Tibial nerve (tissue), 3 donors: ENCODE measurements at regions not wholly inside any gene's neighbourhood (a gene's known extent, or its start where the extent isn't known, plus 50 kb on each side); places are given as distances from the start of the nearest gene placed in this dataset.

Experiments
- CTCF ChIP-seq, 5 experiments: fragments of 200-600 bp in 3 of 5; fragments of 450-650 bp in 2 of 5; sonication (generic) in 3 of 5; IDR thresholded peaks; one replicate each; pipeline ENCODE4 v1.5.1; 2016 to 2019; ENCODE audit warnings: antibody characterized with exemption in 5 of 5, mild to moderate bottlenecking in 3 of 5, moderate library complexity in 2 of 5
- POLR2A ChIP-seq, 2 donors: fragments of 450-650 bp; IDR thresholded peaks; one replicate each; pipeline ENCODE4 v1.6.1; 2017; ENCODE audit warnings: antibody characterized with exemption in 2 of 2, mild to moderate bottlenecking in 2 of 2, moderate library complexity in 2 of 2

- no peak for TF ChIP-seq CTCF (IDR thresholded peaks at IDR 0.05)
- no peak for TF ChIP-seq POLR2A (IDR thresholded peaks at IDR 0.05)
Measured at GRCh38 chr16:62989480-62989879, 953.2 kb upstream of the CDH8 start.
